OCI-LY3 (cell line): ENCODE measurements at regions not wholly inside any gene's neighbourhood (a gene's known extent, or its start where the extent isn't known, plus 50 kb on each side); places are given as distances from the start of the nearest gene placed in this dataset.

Experiments used
- H2AFZ ChIP-seq: fragments of 200-600, 300-600 bp; shearing (Covaris generic); 2 replicates; pipeline ENCODE4 v1.6.0; 2014; ENCODE audit warnings: antibody characterized with exemption, low read depth, low read length
- H3K27ac ChIP-seq: fragments of 200-600, 300-600 bp; sonication (generic); 2 replicates; pipeline ENCODE4 v1.5.1; 2014; ENCODE audit warnings: mild to moderate bottlenecking, low read length, moderate library complexity, mixed read lengths
- H3K27me3 ChIP-seq: fragments of 200-600, 300-600 bp; sonication (generic); 2 replicates; pipeline ENCODE4 v1.6.1; 2014; ENCODE audit warnings: low read depth, low read length, mixed read lengths
- H3K36me3 ChIP-seq: fragments of 200-600, 300-600 bp; sonication (generic); replicated peaks from 2 replicates; pipeline ENCODE3; 2014; ENCODE audit warnings: low read depth, low read length, mixed read lengths
- H3K4me1 ChIP-seq: fragments of 300-600, 200-600 bp; sonication (generic); 2 replicates; pipeline ENCODE4 v1.6.1; 2014; ENCODE audit warnings: low read length, mixed read lengths
- H3K4me2 ChIP-seq: fragments of 200-600, 300-600 bp; sonication (generic); 2 replicates; pipeline ENCODE4 v1.6.1; 2014; ENCODE audit warnings: low read length, mixed read lengths
- H3K4me3 ChIP-seq: fragments of 300-600, 200-600 bp; sonication (generic); 2 replicates; pipeline ENCODE4 v1.5.1; 2014; ENCODE audit warnings: antibody characterized with exemption, mild to moderate bottlenecking, low read length, moderate library complexity
- H3K79me2 ChIP-seq: fragments of 300-600, 200-600 bp; shearing (Covaris generic); 2 replicates; pipeline ENCODE4 v1.6.1; 2014; ENCODE audit warnings: mild to moderate bottlenecking, low read length, mixed read lengths
- H3K9ac ChIP-seq: fragments of 300-600, 200-600 bp; shearing (Covaris generic); 2 replicates; pipeline ENCODE4 v1.6.0; 2014; ENCODE audit warnings: mild to moderate bottlenecking, low read length, moderate library complexity
- H3K9me3 ChIP-seq: fragments of 200-600, 300-600 bp; shearing (Covaris generic); 2 replicates; pipeline ENCODE4 v1.6.1; 2014; ENCODE audit warnings: low read length, mixed read lengths; ENCODE audit not compliant: insufficient read depth
- H4K20me1 ChIP-seq: fragments of 200-600, 300-600 bp; sonication (generic); 2 replicates; pipeline ENCODE4 v1.6.1; 2016; ENCODE audit warnings: low read length, mixed read lengths; ENCODE audit not compliant: insufficient read depth
- CTCF ChIP-seq: fragments of 200-600, 300-600 bp; sonication (generic); IDR thresholded peaks from 2 replicates; pipeline ENCODE4 v1.5.1; 2014; ENCODE audit warnings: antibody characterized with exemption, low read length, low read depth
- EZH2phosphoT487 ChIP-seq: fragments of 200-600 bp; shearing (Covaris generic); IDR thresholded peaks from 2 replicates; pipeline ENCODE4 v1.6.1; 2018; ENCODE audit warnings: antibody characterized with exemption, mixed run types, low read depth

GRCh38 chr16:54430491-54431030, 144.0 kb upstream of the IRX3 start:
- peaks cover 11% of the 10 kb centered on the region; the same call in 1 of the 2 replicates for H3K27me3 ChIP-seq
- no peak overlapping the region for H3K27ac ChIP-seq
- H4K20me1 ChIP-seq = no peaks in the 10 kb centered on the region
- H3K4me1 ChIP-seq = no peaks in the 10 kb centered on the region
- H2AFZ ChIP-seq = no peak overlapping the region
- no peak overlapping the region for H3K4me3 ChIP-seq
- H3K4me2 ChIP-seq = no peak overlapping the region
- H3K79me2 ChIP-seq = no peaks in the 10 kb centered on the region
- no peak overlapping the region for H3K9ac ChIP-seq
- no peaks in the 10 kb centered on the region for H3K36me3 ChIP-seq
- no peaks in the 10 kb centered on the region for H3K9me3 ChIP-seq
- no peak for TF ChIP-seq EZH2phosphoT487
- TF ChIP-seq CTCF = no peak

DNA sequence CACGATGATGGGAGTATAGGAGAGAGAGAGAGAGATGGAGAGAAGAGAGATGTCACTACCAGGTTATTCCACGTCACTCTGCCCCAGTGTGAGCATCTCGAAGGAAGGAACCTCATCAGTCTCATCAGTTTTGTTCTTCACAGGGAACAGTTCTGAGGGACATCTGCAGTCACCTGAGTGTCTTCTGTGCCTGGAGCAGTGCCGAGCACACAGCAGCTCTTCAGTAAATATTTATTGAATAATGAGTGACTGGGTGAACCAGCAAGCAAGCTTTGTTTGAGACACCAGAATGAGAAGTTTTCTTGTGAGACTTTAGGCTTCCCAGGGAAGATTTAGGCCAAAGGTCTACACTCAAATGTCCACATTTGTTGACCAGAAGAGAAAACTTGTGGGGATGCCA, 142.4 kb upstream of the IRX3 start:
- H3K9me3 ChIP-seq = no peaks in the 10 kb centered on the region
- no peaks in the 10 kb centered on the region for H3K79me2 ChIP-seq
- H4K20me1 ChIP-seq = no peaks in the 10 kb centered on the region
- H3K4me2 ChIP-seq = no peak overlapping the region
- H2AFZ ChIP-seq = no peak overlapping the region
- H3K4me1 ChIP-seq = no peaks in the 10 kb centered on the region
- no peak overlapping the region for H3K9ac ChIP-seq
- no peaks in the 10 kb centered on the region for H3K36me3 ChIP-seq
- H3K4me3 ChIP-seq = no peak overlapping the region
- TF ChIP-seq EZH2phosphoT487 = no peak
- TF ChIP-seq CTCF = no peak
- peaks cover 11% of the 10 kb centered on the region; the same call in 1 of the 2 replicates for H3K27me3 ChIP-seq
- no peak overlapping the region for H3K27ac ChIP-seq

DNA sequence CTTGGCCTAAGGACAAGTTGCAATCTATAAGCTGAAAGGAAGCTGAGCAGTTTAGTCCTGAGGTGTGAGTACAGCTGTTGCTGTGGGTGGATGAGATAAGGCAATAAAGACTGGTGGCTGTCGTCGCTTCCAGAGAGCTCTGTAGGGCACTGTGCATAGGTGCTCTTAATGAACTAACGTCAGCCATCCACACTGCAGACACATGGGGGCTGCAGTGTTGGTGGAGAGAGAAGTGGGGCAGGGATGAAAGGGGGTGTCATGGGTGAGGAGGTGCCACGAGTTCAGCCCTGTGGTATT, 139.9 kb upstream of the IRX3 start:
- H2AFZ ChIP-seq = no peak overlapping the region
- no peaks in the 10 kb centered on the region for H3K79me2 ChIP-seq
- H3K4me1 ChIP-seq = no peaks in the 10 kb centered on the region
- TF ChIP-seq EZH2phosphoT487 (no peak), CTCF (no peak)
- peaks cover 11% of the 10 kb centered on the region; the same call in 1 of the 2 replicates for H3K27me3 ChIP-seq
- no peaks in the 10 kb centered on the region for H3K9me3 ChIP-seq
- H4K20me1 ChIP-seq = no peaks in the 10 kb centered on the region
- no peak overlapping the region for H3K9ac ChIP-seq
- no peak overlapping the region for H3K4me2 ChIP-seq
- no peak overlapping the region for H3K4me3 ChIP-seq
- no peaks in the 10 kb centered on the region for H3K36me3 ChIP-seq
- H3K27ac ChIP-seq = no peak overlapping the region

DNA sequence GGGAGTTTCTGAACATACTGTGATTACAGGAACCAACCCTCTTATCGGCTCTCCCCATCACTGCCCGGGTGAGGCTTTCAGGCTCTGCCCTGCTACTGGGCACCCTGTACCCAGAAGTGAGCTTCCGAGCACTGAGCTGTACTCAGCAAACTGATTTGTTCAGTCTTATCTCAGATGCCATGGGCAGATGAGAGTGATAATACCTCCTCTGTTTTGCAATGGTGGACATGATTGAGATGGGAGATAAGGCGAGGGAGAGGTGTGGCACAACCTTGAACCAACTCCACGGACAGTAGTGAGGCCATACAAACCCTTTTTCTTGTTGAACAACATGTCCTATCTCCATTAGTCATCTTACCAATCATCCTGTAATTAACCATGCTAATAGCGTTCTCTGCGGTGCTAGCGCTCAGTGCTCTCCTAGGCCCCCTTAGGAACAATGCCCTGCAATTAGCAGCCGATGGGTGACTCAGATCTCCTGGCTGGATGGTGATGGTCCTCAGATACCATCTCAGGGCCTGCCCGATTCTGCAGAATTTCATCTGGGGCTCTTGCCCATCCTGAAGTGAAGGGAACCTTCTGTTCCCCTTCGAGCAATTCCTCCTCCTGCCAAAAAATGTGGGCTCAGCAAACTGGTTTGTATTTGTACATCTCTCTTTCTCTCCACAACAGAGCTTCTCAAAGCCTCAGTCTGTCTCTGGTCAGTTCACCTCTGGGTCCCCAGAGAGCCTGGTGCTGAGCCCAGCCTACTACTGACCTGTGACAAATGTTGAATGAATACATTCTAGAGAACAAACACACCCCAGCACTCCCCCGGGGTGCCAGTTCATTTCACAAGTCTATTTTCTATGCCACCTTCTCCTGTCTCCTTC, 139.3 kb upstream of the IRX3 start:
- Histone ChIP-seq H3K4me1 (no peaks in the 10 kb centered on the region), H3K27ac (no peak overlapping the region), H3K36me3 (no peaks in the 10 kb centered on the region), H2AFZ (no peak overlapping the region), H3K9ac (no peak overlapping the region), H3K4me2 (no peak overlapping the region), H3K27me3 (peaks cover 11% of the 10 kb centered on the region; the same call in 1 of the 2 replicates), H3K9me3 (no peaks in the 10 kb centered on the region), H3K79me2 (no peaks in the 10 kb centered on the region), H4K20me1 (no peaks in the 10 kb centered on the region), H3K4me3 (no peak overlapping the region)
- TF ChIP-seq CTCF = no peak
- TF ChIP-seq EZH2phosphoT487 = no peak
